ENCODE measurements at regions not wholly inside any gene's neighbourhood (a gene's known extent, or its start where the extent isn't known, plus 50 kb on each side); places are given as distances from the start of the nearest gene placed in this dataset.

DNA sequence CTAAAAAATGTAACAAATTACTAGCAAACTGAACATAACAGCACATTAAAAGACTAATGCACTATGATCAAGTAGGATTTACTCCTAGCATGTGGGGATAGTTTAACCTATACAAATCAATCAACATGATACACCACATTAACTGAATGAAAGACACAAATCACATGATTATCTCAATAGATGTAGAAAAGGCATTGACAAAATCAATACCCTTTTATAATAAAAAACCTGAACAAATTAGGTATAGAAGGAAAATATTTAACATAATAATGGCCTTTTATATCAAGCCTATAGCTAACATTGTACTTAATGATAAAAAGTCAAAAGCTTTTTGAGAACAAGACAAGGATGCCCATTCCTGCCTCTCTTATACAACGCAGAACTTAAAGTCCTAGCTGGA is 540.0 kb downstream of the RERGL start:
- no peak for DNase-seq

DNA sequence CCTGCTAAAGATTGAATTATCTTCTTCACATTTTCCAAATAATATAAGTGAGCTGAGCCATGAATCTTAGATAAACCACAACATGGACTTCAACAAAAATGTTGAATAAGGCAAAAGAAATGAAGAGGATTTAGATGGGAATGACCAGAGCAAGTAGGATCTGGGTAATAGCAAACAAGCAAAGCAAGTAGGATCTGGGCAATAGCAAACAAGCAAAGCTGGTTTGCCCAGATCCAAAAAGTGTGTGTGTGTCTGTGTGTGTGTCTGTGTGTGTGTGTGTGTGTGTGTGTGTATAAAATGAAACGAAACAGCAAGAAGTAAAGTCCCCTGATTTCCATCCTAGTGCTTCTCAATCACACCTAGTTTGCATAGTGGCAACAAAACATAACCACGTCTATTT is 549.1 kb downstream of the RERGL start:
- no peak for DNase-seq

GRCh38 chr12:17528394-17528793 is 561.6 kb downstream of the RERGL start:
- DNase-seq: no peak

GRCh38 chr12:17527021-17527420 is 563.0 kb downstream of the RERGL start:
- no peak for DNase-seq

DNA sequence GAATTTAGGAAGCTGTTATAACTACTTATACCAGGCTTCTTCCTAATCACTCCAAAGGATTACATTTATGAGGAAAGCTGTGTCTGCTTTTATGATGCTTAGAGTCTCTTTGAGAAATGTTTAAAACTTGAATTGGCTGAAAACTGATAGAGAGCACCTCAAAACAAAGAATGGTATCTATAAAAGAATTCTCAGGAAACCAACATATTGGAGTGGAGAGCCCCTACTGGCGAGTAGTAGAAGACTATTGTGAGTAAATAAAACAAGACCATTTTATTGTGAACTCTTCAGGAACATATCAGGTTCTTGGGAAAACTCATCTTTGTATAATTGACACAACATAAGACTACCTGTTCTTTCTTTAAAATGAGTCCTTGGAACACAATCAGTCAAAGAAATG is 578.6 kb downstream of the RERGL start:
- DNase-seq: no peak

- DNase-seq: no peak
Observed at GRCh38 chr12:17507336-17507735, 582.7 kb downstream of the RERGL start.

GRCh38 chr12:17503742-17504141 is 586.3 kb downstream of the RERGL start:
- no peak for DNase-seq

DNA sequence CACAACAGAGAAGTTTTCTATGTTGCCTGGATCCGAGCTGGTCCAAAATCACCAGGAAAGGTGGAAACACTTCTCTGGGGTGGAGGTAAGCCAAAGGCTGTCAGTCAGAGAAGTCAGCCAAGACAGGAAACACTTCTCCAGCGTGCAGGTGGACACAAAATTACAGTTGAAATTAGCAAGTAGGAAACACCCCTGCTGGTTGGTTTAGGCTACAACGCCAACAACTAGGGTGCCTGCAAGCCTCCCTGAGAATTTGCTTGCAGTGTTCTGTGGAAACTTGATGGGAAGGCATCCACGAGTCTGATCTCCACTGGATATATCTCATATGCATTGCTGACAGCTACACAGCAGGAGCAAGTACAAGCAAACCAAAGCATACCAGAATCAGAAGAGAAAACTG is 600.5 kb downstream of the RERGL start:
- no peak for DNase-seq

DNA sequence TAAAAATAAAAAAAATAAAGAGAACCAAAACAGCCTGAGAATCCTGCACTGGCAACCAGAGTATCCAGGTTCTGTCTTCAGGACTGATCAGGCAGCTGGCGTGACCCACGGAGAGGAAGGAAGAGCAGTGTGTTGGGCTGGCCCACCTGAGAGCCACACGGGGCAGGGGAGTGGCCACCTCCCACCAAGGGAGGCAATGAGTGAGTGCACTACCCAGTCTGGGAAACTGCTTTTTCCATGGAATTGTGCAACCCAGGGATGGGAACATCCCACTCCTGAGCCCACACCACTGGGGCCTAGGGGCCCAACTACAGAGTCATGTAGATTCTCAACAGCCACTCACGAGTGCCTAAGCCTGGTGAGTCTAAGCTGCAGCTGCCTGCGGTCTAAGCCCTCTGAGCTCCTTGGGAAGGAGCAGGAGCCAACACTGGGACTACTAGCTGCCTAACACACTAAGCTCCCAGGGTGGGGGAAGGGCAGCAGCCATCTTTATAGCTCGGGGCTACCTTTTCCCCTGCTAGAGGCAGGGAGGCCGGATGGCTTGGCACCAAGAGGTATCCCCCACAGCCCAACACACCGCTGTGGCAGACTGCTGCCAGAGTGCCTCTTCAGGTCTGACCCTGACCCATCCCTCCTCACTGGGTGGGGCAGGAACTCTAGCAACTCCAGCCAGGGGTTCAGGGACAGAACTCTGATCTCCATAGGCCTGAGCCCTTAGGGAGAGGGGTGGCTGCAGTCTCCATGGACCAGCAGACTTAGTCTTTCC is 610.9 kb downstream of the RERGL start:
- DNase-seq: no peak

GRCh38 chr12:17470460-17470859 is 619.5 kb downstream of the RERGL start:
- no peak for DNase-seq

DNA sequence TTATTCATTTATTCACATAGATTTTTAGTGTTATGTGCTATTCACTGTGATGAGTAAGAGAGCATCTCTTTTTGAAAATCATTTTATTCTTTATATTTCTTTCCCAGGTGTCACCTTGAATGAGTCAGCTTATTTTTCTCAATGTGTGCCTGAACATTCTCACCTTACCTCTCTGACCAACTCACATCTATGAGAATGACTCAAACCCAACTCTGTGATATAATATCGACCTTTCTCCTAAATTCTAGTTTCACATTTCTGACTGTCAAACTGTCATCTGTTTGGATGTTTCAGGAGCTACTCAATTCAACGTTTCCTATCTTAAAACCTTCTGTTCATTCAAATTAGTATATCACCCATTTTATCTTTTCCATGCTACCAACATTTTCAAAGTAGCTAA is 630.8 kb downstream of the RERGL start:
- no peak for DNase-seq

DNA sequence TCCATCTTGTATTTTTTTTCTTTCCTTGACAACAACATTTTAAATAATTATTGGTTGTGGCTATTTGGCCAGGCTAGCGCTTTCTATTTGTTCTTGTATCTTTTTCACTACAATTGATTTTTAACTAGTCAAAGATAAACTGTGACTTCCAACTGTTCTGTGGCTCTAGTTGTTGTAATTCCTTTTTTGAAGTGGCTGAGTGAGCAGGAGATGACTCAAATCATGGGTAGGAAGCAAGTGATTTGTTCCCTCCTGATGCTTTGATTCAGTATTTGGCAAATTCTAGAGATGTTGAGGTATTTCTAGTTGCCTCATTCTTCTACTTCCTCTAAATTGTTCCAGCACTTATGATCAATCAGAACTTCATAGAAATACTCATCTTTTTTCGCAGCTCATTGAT is 633.5 kb downstream of the RERGL start:
- DNase-seq: no peak

DNA sequence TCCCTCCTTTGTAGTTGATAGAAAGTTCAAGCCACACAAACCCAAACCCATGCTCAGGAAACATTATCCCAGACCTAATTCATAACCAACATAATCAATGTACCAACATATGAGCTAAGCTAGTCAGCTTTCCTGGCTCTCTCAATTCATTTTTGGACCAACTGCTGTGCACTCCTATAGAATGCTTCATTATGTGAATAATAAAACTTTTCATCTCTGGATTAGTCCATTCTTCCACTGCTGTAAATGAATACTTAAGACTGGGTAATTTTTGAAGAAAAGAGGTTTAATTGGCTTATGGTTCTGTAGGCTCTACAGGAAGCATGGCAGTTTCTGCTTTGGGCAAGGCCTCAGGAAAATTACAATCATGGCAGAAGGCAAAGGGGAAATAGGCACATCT is 651.9 kb downstream of the RERGL start:
- DNase-seq: no peak

DNA sequence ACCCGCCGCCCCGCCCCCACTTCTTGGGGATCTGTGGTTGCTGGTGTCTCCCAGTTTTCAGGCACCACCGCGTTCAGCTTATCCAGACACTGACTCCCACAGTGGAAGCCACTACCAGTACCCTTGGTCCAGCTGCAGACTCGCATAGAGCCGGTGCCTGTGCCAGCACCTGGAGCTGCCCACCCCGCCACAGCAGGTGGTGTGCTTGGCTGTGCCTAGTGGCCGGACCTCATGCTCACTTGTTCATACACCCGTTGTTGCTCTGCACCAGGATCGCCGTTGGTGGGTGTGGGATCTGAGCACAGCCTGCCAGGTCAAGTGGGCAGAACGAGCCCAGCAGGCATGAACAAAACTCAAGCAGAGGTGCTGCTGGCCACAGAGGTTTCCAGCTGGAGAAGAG is 673.2 kb downstream of the RERGL start:
- DNase-seq: no peak

DNA sequence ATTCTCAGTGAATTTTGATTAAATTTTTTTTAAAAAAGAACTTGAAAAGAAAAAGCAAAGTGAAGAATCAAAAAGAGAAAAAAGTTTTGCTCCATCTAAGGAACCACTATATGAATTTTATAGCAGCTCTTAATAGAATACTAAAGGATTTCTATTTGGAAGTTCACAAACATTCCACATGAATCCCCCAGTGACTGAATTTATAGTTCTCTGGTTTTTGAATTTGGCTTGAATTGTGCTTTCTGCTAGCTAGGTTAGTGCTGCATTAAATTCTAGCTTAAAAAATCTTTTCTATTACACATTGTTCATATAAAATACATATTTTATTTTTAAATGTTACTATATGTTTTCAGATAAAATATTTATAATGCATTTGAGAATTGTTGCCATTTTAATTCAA is 675.4 kb downstream of the RERGL start:
- no peak for DNase-seq

DNA sequence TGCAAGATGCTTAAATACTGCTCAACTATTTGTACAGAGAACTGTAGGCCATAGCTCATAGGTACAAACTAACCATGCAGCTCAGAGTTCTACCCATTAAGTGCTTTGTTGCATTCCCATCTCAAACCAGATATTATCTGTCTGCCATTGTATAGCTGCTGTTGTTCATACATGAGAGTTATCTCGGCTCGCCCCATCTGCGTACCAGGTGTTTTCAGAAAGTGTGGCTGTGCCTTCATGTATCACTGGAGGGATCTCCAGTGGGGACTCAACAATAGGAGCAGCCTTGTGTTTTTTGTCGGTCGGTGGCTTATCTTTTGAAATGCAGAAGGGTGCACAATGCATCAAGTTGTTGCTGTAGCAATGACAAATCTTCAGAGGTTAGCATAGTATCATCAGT is 678.3 kb downstream of the RERGL start:
- no peak for DNase-seq

DNA sequence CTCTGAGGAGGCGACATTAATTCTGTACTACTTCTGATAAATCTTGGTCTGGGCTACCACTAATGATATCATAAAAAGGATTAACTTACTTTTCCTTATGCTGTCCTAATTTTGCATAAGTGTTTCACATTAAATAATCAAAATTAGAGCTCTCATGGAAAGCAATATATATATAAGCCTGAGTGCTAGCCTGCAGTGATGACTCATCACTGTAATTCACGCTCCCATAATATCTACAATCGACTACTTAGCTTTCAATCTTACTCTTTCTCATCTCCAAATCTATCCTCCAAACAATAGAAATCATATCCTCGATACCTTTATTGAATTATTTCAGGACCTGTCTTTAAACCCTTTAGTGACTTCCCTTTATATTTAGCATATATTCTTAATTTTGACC is 701.3 kb downstream of the RERGL start:
- DNase-seq: no peak

- DNase-seq: no peak
Observed at GRCh38 chr12:17383321-17383720, 706.7 kb downstream of the RERGL start.

GRCh38 chr12:17381211-17381610 is 708.8 kb downstream of the RERGL start:
- DNase-seq: no peak

GRCh38 chr12:17372508-17372907 is 717.5 kb downstream of the RERGL start:
- no peak for DNase-seq

DNA sequence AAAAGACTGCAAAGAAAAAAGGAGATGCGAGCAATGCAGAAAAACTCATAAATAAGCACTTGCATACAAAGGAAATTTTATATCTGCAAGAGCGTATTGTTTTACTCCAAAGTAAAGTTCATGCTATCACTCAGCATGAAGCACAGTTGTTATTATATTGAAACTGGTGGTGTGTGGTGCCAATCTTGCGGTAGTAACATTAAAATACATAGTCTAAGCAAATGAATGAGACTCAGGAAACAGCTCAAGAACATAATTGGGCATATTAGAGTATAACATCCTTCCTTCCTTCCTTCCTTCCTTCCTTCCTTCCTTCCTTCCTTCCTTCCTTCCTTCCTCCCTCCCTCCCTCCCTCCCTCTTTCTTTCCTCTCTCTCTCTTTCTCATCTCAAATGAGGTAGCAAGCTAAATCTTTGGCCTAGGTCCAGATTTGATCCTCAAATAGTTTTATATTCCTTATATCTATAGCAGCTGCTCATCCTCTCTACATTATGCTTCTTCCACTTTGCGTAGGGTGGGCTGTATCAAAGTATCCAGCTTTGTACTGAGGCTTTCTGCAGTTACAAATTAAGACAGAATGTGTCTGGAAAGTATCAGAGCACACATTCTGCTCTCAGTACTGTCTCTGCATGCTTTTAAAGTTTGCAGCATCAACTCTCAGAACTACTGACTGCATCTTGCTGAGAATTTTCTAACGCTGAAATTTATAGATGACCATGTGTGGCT is 718.3 kb downstream of the RERGL start:
- DNase-seq: no peak

- DNase-seq: no peak
Observed at GRCh38 chr12:17370621-17371020, 719.4 kb downstream of the RERGL start.

DNA sequence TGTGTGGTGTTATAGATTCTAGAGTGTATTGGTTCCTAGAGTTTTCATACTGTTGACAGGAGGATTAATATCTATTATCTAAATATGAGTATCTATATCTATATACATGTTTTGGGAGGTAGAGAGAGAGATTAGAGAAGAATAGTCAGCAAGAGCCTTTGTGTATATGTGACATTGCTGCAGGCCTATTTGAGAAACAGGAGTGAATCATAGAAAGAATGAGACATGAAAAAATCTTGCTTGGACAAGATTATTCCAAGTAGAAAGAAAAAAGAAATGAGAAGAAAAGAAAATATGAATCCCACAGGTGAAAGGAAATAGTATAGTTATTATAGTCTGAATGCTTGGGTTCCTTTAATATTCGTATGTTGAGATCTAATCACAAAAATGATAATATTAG is 720.4 kb downstream of the RERGL start:
- no peak for DNase-seq

DNA sequence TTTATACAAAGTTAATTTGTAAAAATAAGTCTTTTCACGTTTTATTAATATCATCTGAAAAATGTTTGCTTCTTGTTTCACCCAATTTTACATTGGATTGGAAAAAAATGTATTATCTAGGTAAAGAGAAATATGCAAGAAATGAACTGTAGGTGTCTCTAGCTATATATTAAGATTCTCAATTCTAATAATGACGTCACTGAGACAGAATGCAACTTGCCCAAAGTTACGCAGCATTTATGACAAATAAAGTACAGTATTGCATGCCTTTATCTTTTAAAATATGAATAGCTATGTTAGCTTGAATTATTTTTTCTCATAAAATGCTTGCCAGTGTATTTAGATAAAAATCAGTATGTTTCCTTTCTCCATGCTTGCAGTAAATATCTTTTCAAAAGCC is 728.8 kb downstream of the RERGL start:
- DNase-seq: no peak
